HEK293 (cell line): ENCODE measurements at regions not wholly inside any gene's neighbourhood (a gene's known extent, or its start where the extent isn't known, plus 50 kb on each side); places are given as distances from the start of the nearest gene placed in this dataset.

ENCODE experiments used
- GLI4 ChIP-seq: fragments of 450-650 bp; formaldehyde crosslinking; IDR thresholded peaks from 2 replicates; pipeline ENCODE4 v1.5.1; 2016; ENCODE audit warnings: missing biosample characterization, missing genetic modification characterization
- ZXDB ChIP-seq: fragments of 450-650 bp; formaldehyde crosslinking; IDR thresholded peaks from 2 replicates; pipeline ENCODE4 v1.5.1; 2016; ENCODE audit warnings: missing biosample characterization, missing genetic modification characterization
- TF ChIP-seq, protein P1 (sequence below): fragments of 450-650 bp; formaldehyde crosslinking; IDR thresholded peaks from 2 replicates; pipeline ENCODE4 v1.5.1; 2016; ENCODE audit warnings: missing biosample characterization, missing genetic modification characterization

- TF ChIP-seq GLI4 (tag by site-specific recombination) (no peak), ZXDB (tag by site-specific recombination) (no peak)
- TF ChIP-seq, protein P1, sequence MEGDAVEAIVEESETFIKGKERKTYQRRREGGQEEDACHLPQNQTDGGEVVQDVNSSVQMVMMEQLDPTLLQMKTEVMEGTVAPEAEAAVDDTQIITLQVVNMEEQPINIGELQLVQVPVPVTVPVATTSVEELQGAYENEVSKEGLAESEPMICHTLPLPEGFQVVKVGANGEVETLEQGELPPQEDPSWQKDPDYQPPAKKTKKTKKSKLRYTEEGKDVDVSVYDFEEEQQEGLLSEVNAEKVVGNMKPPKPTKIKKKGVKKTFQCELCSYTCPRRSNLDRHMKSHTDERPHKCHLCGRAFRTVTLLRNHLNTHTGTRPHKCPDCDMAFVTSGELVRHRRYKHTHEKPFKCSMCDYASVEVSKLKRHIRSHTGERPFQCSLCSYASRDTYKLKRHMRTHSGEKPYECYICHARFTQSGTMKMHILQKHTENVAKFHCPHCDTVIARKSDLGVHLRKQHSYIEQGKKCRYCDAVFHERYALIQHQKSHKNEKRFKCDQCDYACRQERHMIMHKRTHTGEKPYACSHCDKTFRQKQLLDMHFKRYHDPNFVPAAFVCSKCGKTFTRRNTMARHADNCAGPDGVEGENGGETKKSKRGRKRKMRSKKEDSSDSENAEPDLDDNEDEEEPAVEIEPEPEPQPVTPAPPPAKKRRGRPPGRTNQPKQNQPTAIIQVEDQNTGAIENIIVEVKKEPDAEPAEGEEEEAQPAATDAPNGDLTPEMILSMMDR (tag by site-specific recombination): no peak
Measured at GRCh38 chr12:33111850-33112249, 215.3 kb upstream of the PKP2 start.
